AG09319 (cell line): ENCODE measurements at regions not wholly inside any gene's neighbourhood (a gene's known extent, or its start where the extent isn't known, plus 50 kb on each side); places are given as distances from the start of the nearest gene placed in this dataset.
"Not testable (repeated sequence)": the region's sequence is repeated elsewhere in the genome, so short reads cannot be mapped to it uniquely, and the experiment has no call there.

Experiments used
- DNase-seq: peaks from one replicate; pipeline ENCODE4 v3.0.0-alpha.2; 2010; ENCODE audit warnings: low read depth; ENCODE audit errors: extremely low read depth
- CTCF ChIP-seq: IDR thresholded peaks from 2 replicates; pipeline ENCODE4 v1.5.1; 2011; ENCODE audit warnings: low read depth, mild to moderate bottlenecking, inconsistent platforms, low read length, moderate library complexity

GRCh38 chr14:83071888-83072501, 1538.3 kb upstream of the SEL1L start:
- peak; percentile 13; the same call in 1 of the 2 replicates for TF ChIP-seq CTCF
- no peak for DNase-seq

DNA sequence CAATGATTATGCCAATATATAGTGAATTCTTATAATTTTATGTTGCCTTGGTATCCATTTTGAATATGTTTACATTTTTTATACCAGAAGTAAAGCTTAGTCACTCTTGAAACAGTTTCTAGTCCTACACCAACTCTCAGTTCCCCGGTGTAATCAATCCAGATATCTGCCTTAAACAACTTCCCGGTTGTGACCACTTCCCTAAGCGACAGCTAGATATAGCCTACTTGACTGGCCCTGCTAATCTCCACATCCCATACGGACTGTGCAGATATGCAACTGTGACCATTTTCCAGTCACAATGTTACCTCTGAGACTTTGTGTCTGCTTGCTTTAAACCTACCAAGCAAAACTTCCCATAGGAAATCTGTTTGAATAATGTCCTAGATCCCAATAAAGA, 1551.5 kb upstream of the SEL1L start:
- DNase-seq = no peak

DNA sequence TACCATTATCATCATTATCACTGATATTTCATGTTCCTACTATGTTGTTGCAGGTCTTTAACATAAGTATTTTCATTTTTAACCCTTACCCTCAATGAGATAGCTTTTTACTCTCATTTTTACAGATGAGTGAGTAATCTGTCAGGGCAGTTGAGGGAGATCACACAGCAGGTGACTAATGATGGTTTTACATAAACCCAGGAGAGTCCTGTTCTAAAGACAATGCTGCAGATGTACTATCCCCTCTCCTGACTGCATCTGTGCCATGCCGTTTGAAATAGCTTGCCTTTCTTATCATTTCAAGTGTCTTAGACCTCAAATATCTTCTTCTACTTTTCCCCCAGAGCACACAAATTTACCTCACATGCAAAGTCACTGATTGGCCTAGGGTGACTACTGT, 1552.1 kb upstream of the SEL1L start:
- TF ChIP-seq CTCF = no peak
- no peak for DNase-seq

More for the DNA sequence above, 1551.5 kb upstream of the SEL1L start:
- TF ChIP-seq CTCF = no peak

DNA sequence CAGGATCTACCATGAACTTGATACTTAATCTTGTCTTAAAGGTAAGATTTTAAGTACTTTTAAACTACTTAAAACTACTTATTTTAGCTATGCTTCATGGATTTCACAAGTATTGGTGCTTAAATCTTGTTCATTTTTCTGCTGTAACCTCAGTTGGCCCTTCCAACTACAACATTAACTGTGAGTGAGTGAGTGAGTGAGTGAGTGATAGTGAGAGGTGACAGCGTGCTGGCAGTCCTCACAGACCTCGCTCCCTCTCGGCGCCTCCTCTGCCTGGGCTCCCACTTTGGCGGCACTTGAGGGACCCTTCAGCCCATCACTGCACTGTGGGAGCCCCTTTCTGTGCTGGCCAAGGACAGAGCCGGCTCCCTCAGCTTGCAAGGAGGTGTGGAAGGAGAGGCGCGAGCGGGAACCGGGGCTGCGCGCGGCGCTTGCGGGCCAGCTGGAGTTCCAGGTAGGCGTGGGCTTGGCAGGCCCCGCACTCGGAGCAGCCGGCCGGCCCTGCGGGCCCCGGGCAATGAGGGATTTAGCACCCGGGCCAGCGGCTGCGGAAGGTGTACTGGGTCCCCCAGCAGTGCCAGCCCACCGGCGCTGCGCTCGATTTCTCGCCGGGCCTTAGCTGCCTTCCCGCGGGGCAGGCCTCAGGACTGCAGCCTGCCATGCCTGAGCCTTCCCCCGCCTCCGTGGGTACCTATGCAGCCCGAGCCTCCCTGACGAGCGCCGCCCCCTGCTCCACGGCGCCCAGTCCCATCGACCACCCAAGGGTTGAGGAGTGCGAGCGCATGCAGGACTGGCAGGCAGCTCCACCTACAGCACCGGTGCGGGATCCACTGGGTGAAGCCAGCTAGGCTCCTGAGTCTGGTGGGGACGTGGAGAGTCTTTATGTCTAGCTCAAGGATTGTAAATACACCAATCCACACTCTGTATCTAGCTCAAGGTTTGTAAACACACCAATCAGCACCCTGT, 1558.6 kb upstream of the SEL1L start:
- not testable (repeated sequence) for DNase-seq

GRCh38 chr14:83096092-83096491, 1562.4 kb upstream of the SEL1L start:
- no peak for DNase-seq
- TF ChIP-seq CTCF = no peak

GRCh38 chr14:83101846-83102245, 1568.2 kb upstream of the SEL1L start:
- DNase-seq = no peak
- TF ChIP-seq CTCF = no peak

GRCh38 chr14:83118029-83118428, 1584.4 kb upstream of the SEL1L start:
- no peak for DNase-seq
- TF ChIP-seq CTCF = no peak
